ENCODE measurements at regions not wholly inside any gene's neighbourhood (a gene's known extent, or its start where the extent isn't known, plus 50 kb on each side); places are given as distances from the start of the nearest gene placed in this dataset.

GRCh38 chr10:93180482-93180931 is 106.8 kb downstream of the CYP26A1 start:
- peak; percentile 91 for DNase-seq

- no peak for DNase-seq
Measured at GRCh38 chr10:93181271-93182048, 107.8 kb downstream of the CYP26A1 start.

- no peak for DNase-seq
Measured at GRCh38 chr10:93182049-93182327, 108.3 kb downstream of the CYP26A1 start.

GRCh38 chr10:93182790-93183189 is 109.1 kb downstream of the CYP26A1 start:
- no peak for DNase-seq

- peak; percentile 44 for DNase-seq
Measured at GRCh38 chr10:93186653-93187052, 113.0 kb downstream of the CYP26A1 start.

GRCh38 chr10:93189944-93190343 is 116.3 kb downstream of the CYP26A1 start:
- DNase-seq: peak; percentile 37

- DNase-seq: no peak
Measured at GRCh38 chr10:93190372-93190771, 116.7 kb downstream of the CYP26A1 start.

GRCh38 chr10:93193906-93194305 is 120.2 kb downstream of the CYP26A1 start:
- DNase-seq: no peak

GRCh38 chr10:93198401-93199131 is 124.9 kb downstream of the CYP26A1 start:
- DNase-seq: peak; percentile 73

- DNase-seq: peak; percentile 87
Measured at GRCh38 chr10:93199191-93199751, 125.6 kb downstream of the CYP26A1 start.

GRCh38 chr10:93204494-93205485 is 131.1 kb downstream of the CYP26A1 start:
- no peak for DNase-seq

GRCh38 chr10:93206652-93207051 is 133.0 kb downstream of the CYP26A1 start:
- DNase-seq: peak; percentile 35

GRCh38 chr10:93208717-93209464 is 135.2 kb downstream of the CYP26A1 start:
- no peak for DNase-seq

- DNase-seq: peak; percentile 72
Measured at GRCh38 chr10:93211991-93212390, 138.3 kb downstream of the CYP26A1 start.

GRCh38 chr10:93215312-93215711 is 141.6 kb downstream of the CYP26A1 start:
- DNase-seq: no peak

- no peak for DNase-seq
Measured at GRCh38 chr10:93216341-93216985, 142.8 kb downstream of the CYP26A1 start.

GRCh38 chr10:93218386-93218785 is 144.7 kb downstream of the CYP26A1 start:
- DNase-seq: no peak

- no peak for DNase-seq
Measured at GRCh38 chr10:93219347-93219746, 145.7 kb downstream of the CYP26A1 start.

GRCh38 chr10:93220296-93221170 is 146.8 kb downstream of the CYP26A1 start:
- DNase-seq: no peak

- no peak for DNase-seq
Measured at GRCh38 chr10:93221171-93221496, 147.4 kb downstream of the CYP26A1 start.

- no peak for DNase-seq
Measured at GRCh38 chr10:93221521-93221920, 147.8 kb downstream of the CYP26A1 start.
